PC-9 (cell line): ENCODE measurements at regions not wholly inside any gene's neighbourhood (a gene's known extent, or its start where the extent isn't known, plus 50 kb on each side); places are given as distances from the start of the nearest gene placed in this dataset.

Experiments
- EZH2 ChIP-seq: fragments of 200-600 bp; sonication (generic); IDR thresholded peaks from 2 replicates; pipeline ENCODE4 v1.8.0; 2017; ENCODE audit warnings: antibody characterized with exemption, low read depth
- TF ChIP-seq, protein P1 (sequence below): fragments of 200-600 bp; sonication (generic); conservative IDR thresholded peaks from 2 replicates; pipeline ENCODE4 v1.6.1; 2017; ENCODE audit warnings: mixed run types, antibody characterized with exemption, mild to moderate bottlenecking, moderate library complexity

DNA sequence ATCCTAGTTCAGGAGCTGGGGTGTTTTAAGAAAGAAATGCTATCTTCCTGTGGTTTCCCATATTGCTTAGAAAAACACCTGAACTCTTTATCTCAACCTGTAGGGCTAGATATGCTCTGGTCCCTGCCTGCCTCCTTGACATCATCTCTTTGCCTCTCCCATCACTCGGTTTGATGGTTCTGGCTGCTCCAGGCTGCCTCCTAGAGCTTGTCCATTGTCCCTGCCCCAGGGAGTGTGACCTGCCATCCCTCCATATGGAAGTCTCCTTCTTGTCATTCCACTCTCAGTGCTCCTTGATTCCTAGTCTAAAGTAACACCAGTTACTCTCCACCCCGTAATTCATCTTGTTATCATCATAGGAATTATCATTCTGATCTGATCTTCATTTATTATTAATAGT lies 369.0 kb upstream of the EEF2KMT start:
- TF ChIP-seq, protein P1, sequence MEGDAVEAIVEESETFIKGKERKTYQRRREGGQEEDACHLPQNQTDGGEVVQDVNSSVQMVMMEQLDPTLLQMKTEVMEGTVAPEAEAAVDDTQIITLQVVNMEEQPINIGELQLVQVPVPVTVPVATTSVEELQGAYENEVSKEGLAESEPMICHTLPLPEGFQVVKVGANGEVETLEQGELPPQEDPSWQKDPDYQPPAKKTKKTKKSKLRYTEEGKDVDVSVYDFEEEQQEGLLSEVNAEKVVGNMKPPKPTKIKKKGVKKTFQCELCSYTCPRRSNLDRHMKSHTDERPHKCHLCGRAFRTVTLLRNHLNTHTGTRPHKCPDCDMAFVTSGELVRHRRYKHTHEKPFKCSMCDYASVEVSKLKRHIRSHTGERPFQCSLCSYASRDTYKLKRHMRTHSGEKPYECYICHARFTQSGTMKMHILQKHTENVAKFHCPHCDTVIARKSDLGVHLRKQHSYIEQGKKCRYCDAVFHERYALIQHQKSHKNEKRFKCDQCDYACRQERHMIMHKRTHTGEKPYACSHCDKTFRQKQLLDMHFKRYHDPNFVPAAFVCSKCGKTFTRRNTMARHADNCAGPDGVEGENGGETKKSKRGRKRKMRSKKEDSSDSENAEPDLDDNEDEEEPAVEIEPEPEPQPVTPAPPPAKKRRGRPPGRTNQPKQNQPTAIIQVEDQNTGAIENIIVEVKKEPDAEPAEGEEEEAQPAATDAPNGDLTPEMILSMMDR = no peak
- TF ChIP-seq EZH2 = no peak
